Lung (tissue), 11 donors: ENCODE measurements at regions not wholly inside any gene's neighbourhood (a gene's known extent, or its start where the extent isn't known, plus 50 kb on each side); places are given as distances from the start of the nearest gene placed in this dataset.

Experiments
- ATAC-seq: fragments of 200-7000 bp; cut with Tn5 transposase; one replicate; pipeline ENCODE4 v1.9.1; 2020; ENCODE audit warnings: moderate number of reproducible peaks; ENCODE audit not compliant: insufficient read depth, low FRiP score
- DNase-seq, 3 donors: peaks; one replicate each; pipeline ENCODE4 v3.0.0-alpha.2; 2013 to 2017
- H3K27ac ChIP-seq, 2 donors: one replicate each; pipeline ENCODE4 v1.5.1; 2013; ENCODE audit warnings: mild to moderate bottlenecking in 2 of 2, moderate library complexity in 2 of 2, control low read depth in 1 of 2, inconsistent platforms in 1 of 2, low read depth in 1 of 2, low read length in 1 of 2
- H3K27me3 ChIP-seq, 3 donors: one replicate each; pipeline ENCODE4 v1.5.1; 2013; ENCODE audit warnings: low read length in 2 of 3; ENCODE audit not compliant: control insufficient read depth in 3 of 3, insufficient read depth in 3 of 3
- H3K36me3 ChIP-seq, 4 donors: one replicate each; pipeline ENCODE4 v1.5.1; 2013; ENCODE audit warnings: low read length in 4 of 4, mild to moderate bottlenecking in 1 of 4, moderate library complexity in 1 of 4; ENCODE audit not compliant: control insufficient read depth in 4 of 4, insufficient read depth in 4 of 4
- H3K4me1 ChIP-seq, 5 donors: one replicate each; pipeline ENCODE4 v1.5.1; 2013; ENCODE audit warnings: low read length in 5 of 5, mild to moderate bottlenecking in 2 of 5, moderate library complexity in 1 of 5; ENCODE audit not compliant: control insufficient read depth in 5 of 5, insufficient read depth in 5 of 5
- H3K4me3 ChIP-seq: one replicate; pipeline ENCODE4 v1.5.1; 2013; ENCODE audit warnings: mild to moderate bottlenecking, control low read depth, moderate library complexity
- H3K9ac ChIP-seq, 2 donors: one replicate each; pipeline ENCODE4 v1.5.1; 2013; ENCODE audit warnings: low read length in 2 of 2, control low read depth in 1 of 2; ENCODE audit not compliant: insufficient read depth in 1 of 2
- H3K9me3 ChIP-seq, 4 donors: one replicate each; pipeline ENCODE4 v1.5.1; 2013; ENCODE audit warnings: low read length in 3 of 4, mild to moderate bottlenecking in 1 of 4, moderate library complexity in 1 of 4; ENCODE audit not compliant: control insufficient read depth in 4 of 4, insufficient read depth in 3 of 4
- WGBS, 2 donors: extraction: QIAGEN DNeasy Blood & Tissue Kit; methylation state at CpG; one replicate each; pipeline ENCODE4 v1.1.7; 2013; 5-methylcytosine and 5-hydroxymethylcytosine counted together
- TF ChIP-seq, protein P1 (sequence below): IDR thresholded peaks from 2 replicates; pipeline ENCODE4 v1.5.1; 2012; ENCODE audit warnings: mild to moderate bottlenecking; ENCODE audit errors: control extremely low read depth, extremely low read depth
- donor health status: control.
- donor health status: control.
- donor health status: Bipolar disorder and iron deficiency.
- donor health status: healthy.
- donor health status: DM: yes; HTN: yes; CAD: no.

GRCh38 chr22:49067504-49067903 is 760.2 kb downstream of the BRD1 start:
- Histone ChIP-seq H3K27ac (no peak overlapping the region), H3K9ac (no peak overlapping the region), H3K4me3 (no peak overlapping the region), H3K27me3 (peaks cover 0 to 3% (median under 1%) of the 10 kb centered on the region in 3 donors), H3K9me3 (peaks cover 0 to 4% (median 0%) of the 10 kb centered on the region in 4 donors), H3K4me1 (no peaks in the 10 kb centered on the region), H3K36me3 (no peaks in the 10 kb centered on the region)
- WGBS, 2 donors, result 88 to 90% methylated on average over 4 of the region's 4 CpGs
- ATAC-seq (no peak), DNase-seq (no peak)
- TF ChIP-seq, protein P1, sequence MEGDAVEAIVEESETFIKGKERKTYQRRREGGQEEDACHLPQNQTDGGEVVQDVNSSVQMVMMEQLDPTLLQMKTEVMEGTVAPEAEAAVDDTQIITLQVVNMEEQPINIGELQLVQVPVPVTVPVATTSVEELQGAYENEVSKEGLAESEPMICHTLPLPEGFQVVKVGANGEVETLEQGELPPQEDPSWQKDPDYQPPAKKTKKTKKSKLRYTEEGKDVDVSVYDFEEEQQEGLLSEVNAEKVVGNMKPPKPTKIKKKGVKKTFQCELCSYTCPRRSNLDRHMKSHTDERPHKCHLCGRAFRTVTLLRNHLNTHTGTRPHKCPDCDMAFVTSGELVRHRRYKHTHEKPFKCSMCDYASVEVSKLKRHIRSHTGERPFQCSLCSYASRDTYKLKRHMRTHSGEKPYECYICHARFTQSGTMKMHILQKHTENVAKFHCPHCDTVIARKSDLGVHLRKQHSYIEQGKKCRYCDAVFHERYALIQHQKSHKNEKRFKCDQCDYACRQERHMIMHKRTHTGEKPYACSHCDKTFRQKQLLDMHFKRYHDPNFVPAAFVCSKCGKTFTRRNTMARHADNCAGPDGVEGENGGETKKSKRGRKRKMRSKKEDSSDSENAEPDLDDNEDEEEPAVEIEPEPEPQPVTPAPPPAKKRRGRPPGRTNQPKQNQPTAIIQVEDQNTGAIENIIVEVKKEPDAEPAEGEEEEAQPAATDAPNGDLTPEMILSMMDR, result no peak

- ATAC-seq (no peak), DNase-seq (no peak)
- Histone ChIP-seq H3K4me1 (no peaks in the 10 kb centered on the region), H3K4me3 (no peak overlapping the region), H3K27ac (no peak overlapping the region), H3K36me3 (no peaks in the 10 kb centered on the region), H3K9me3 (peaks cover 0 to 7% (median 0%) of the 10 kb centered on the region in 4 donors), H3K27me3 (peaks cover 0 to 7% (median 3%) of the 10 kb centered on the region in 3 donors), H3K9ac (no peak overlapping the region)
- TF ChIP-seq, protein P1, result no peak
- WGBS, 2 donors, result 85 to 86% methylated on average over 9 of the region's 9 CpGs
Measured at GRCh38 chr22:49066619-49067018, 761.1 kb downstream of the BRD1 start.

GRCh38 chr22:49064836-49065235 is 762.8 kb downstream of the BRD1 start:
- Histone ChIP-seq H3K9ac (no peak overlapping the region), H3K4me3 (no peak overlapping the region), H3K36me3 (no peaks in the 10 kb centered on the region), H3K27ac (no peak overlapping the region), H3K9me3 (peaks cover 0 to 7% (median 0%) of the 10 kb centered on the region in 4 donors), H3K4me1 (no peaks in the 10 kb centered on the region), H3K27me3 (peaks cover 0 to 7% (median 2%) of the 10 kb centered on the region in 3 donors)
- ATAC-seq (no peak), DNase-seq (no peak)
- 62 to 76% methylated on average over 7 of the region's 7 CpGs for WGBS, 2 donors
- TF ChIP-seq, protein P1, result no peak

DNA sequence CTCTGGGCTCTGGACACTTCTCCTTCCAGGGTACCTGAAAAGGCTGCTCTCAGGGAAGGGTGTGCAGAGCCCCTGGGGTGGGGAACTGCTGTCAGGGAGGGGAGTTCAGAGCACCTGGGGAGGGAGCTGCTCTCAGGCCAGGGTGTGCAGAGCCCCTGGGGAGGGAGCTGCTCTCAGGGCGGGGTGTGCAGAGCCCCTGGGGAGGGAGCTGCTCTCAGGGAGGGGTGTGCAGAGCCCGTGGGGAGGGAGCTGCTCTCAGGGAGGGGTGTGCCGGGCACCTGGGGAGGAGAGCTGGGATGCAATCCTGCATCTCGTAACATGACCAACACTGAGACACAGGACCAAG is 764.2 kb downstream of the BRD1 start:
- Histone ChIP-seq H3K9ac (no peak overlapping the region), H3K27ac (no peak overlapping the region), H3K36me3 (no peaks in the 10 kb centered on the region), H3K4me3 (no peak overlapping the region), H3K4me1 (no peaks in the 10 kb centered on the region), H3K27me3 (peaks cover 2 to 7% (median 4%) of the 10 kb centered on the region in 3 donors), H3K9me3 (peaks cover 0 to 10% (median 0%) of the 10 kb centered on the region in 4 donors)
- no peak for DNase-seq
- TF ChIP-seq, protein P1, result no peak
- WGBS, 2 donors, result 63 to 81% methylated on average over 4 of the region's 4 CpGs
- ATAC-seq, result no peak
